ENCODE measurements at regions not wholly inside any gene's neighbourhood (a gene's known extent, or its start where the extent isn't known, plus 50 kb on each side); places are given as distances from the start of the nearest gene placed in this dataset.

DNA sequence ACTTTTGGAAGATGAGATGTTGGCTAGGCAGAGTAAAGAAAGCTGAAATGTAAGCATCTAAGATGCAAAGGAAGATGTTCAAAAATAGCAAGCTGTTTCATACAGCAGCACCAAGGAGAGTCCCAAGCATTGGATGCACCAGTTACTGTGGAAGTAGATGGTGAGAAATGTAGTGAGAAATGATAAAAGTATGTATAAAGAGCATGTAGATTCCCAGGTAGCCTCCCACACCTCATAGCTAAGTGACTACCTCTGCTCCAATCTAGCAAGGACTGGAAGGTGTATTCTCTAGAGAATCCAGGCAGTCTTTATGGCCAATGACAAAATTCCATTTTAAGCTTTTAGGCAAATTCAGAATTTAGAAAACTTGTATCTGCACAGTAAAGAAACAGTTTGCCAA is 50.9 kb upstream of the C4orf54 start:
- TF ChIP-seq, protein P1, sequence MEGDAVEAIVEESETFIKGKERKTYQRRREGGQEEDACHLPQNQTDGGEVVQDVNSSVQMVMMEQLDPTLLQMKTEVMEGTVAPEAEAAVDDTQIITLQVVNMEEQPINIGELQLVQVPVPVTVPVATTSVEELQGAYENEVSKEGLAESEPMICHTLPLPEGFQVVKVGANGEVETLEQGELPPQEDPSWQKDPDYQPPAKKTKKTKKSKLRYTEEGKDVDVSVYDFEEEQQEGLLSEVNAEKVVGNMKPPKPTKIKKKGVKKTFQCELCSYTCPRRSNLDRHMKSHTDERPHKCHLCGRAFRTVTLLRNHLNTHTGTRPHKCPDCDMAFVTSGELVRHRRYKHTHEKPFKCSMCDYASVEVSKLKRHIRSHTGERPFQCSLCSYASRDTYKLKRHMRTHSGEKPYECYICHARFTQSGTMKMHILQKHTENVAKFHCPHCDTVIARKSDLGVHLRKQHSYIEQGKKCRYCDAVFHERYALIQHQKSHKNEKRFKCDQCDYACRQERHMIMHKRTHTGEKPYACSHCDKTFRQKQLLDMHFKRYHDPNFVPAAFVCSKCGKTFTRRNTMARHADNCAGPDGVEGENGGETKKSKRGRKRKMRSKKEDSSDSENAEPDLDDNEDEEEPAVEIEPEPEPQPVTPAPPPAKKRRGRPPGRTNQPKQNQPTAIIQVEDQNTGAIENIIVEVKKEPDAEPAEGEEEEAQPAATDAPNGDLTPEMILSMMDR (IDR thresholded peaks at IDR 0.05; ENCODE audit: low read depth, low read length, missing control alignments) = no peak
- DNase-seq (ENCODE audit: extremely low read depth, low read depth) = no peak
- no peak overlapping the region for H3K4me3 ChIP-seq (replicated peaks; ENCODE audit: low read depth, low read length)

All from HFF-Myc (cell line).